ENCODE measurements at regions not wholly inside any gene's neighbourhood (a gene's known extent, or its start where the extent isn't known, plus 50 kb on each side); places are given as distances from the start of the nearest gene placed in this dataset.

DNA sequence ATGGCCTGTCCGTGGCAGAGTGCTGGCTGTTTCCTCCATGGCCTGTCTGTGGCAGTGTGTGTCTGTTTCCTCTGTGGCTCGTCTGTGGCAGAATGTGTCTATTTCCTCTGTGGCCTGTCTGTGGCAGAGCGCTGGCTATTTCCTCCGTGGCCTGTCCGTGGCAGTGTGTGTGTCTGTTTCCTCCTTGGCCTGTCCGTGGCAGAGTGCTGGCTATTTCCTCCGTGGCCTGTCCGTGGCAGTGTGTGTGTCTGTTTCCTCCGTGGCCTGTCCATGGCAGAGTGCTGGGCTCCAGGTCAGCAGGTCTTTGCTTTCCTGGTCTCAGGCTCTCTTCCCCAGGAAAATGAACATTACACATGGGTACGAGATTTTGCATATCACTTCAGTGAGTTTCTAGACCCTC, 138.4 kb upstream of the IPO9 start:
- TF ChIP-seq, protein P1, sequence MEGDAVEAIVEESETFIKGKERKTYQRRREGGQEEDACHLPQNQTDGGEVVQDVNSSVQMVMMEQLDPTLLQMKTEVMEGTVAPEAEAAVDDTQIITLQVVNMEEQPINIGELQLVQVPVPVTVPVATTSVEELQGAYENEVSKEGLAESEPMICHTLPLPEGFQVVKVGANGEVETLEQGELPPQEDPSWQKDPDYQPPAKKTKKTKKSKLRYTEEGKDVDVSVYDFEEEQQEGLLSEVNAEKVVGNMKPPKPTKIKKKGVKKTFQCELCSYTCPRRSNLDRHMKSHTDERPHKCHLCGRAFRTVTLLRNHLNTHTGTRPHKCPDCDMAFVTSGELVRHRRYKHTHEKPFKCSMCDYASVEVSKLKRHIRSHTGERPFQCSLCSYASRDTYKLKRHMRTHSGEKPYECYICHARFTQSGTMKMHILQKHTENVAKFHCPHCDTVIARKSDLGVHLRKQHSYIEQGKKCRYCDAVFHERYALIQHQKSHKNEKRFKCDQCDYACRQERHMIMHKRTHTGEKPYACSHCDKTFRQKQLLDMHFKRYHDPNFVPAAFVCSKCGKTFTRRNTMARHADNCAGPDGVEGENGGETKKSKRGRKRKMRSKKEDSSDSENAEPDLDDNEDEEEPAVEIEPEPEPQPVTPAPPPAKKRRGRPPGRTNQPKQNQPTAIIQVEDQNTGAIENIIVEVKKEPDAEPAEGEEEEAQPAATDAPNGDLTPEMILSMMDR (conservative IDR thresholded peaks at IDR 0.05; ENCODE audit: low read depth, low read length): no peak
- Histone ChIP-seq H2AFZ (ENCODE audit: low read depth) (no peak overlapping the region), H3K4me1 (ENCODE audit: low read depth, poor library complexity, severe bottlenecking) (peaks cover 19% of the 10 kb centered on the region), H3K36me3 (ENCODE audit: insufficient read depth) (no peaks in the 10 kb centered on the region), H3K27ac (no peak overlapping the region), H3K4me2 (no peak overlapping the region), H3K4me3 (IDR thresholded peaks at IDR 0.05; ENCODE audit: insufficient read depth, low read depth, low read length) (no peak overlapping the region), H4K20me1 (ENCODE audit: insufficient read depth) (no peaks in the 10 kb centered on the region), H3K9ac (no peak overlapping the region), H3K79me2 (ENCODE audit: insufficient read depth, low read depth) (no peaks in the 10 kb centered on the region), H3K27me3 (ENCODE audit: insufficient read depth, low read depth) (no peaks in the 10 kb centered on the region)

DNA sequence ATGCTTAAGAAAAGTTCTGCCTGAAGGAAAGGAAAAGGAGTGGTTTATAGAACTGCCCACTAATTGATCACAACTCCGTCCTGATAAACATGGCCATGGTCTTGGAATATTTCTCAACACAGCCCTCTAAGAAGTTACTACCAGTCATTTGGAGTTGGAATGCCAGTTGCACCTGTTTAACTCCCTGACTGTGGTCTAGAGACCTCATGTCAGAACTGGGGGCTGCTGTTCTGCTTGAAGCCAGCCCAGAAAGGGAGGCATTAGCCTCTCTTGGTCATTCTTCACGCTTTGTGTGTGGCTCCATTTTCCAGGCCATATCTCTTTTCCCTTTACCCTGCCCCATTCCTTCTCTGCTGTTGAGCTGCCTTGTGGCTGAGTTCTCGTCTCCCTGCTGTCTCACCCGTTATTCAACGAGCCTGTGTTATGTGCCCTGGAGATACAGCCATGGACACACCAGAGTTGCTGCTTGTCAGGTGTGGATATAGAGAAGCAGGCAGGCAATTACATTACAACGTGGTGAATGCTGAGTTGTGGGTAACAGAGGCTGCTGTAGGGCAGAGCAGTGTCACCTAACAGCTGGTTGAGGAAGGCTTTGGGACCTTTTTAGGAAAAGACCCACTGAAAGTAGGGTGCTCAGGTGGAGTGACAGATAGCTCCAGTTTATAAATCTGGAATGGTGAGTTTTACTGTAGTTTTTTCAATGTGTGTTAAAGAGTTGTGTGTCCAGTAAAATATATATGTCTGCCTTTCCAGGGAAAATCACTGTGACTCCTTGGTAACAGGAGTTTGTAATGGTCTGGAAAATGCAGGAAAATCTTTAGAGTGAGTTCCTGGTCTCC, 137.0 kb upstream of the IPO9 start:
- H3K36me3 ChIP-seq (ENCODE audit: insufficient read depth): no peaks in the 10 kb centered on the region
- no peak overlapping the region for H3K27ac ChIP-seq
- H3K27me3 ChIP-seq (ENCODE audit: insufficient read depth, low read depth): no peaks in the 10 kb centered on the region
- H3K4me1 ChIP-seq (ENCODE audit: low read depth, poor library complexity, severe bottlenecking): peaks cover 7% of the 10 kb centered on the region
- H3K4me2 ChIP-seq: no peak overlapping the region
- H3K79me2 ChIP-seq (ENCODE audit: insufficient read depth, low read depth): no peaks in the 10 kb centered on the region
- H3K9ac ChIP-seq: no peak overlapping the region
- TF ChIP-seq, protein P1 (conservative IDR thresholded peaks at IDR 0.05; ENCODE audit: low read depth, low read length): no peak
- no peak overlapping the region for H3K4me3 ChIP-seq (IDR thresholded peaks at IDR 0.05; ENCODE audit: insufficient read depth, low read depth, low read length)
- no peaks in the 10 kb centered on the region for H4K20me1 ChIP-seq (ENCODE audit: insufficient read depth)
- H2AFZ ChIP-seq (ENCODE audit: low read depth): no peak overlapping the region

DNA sequence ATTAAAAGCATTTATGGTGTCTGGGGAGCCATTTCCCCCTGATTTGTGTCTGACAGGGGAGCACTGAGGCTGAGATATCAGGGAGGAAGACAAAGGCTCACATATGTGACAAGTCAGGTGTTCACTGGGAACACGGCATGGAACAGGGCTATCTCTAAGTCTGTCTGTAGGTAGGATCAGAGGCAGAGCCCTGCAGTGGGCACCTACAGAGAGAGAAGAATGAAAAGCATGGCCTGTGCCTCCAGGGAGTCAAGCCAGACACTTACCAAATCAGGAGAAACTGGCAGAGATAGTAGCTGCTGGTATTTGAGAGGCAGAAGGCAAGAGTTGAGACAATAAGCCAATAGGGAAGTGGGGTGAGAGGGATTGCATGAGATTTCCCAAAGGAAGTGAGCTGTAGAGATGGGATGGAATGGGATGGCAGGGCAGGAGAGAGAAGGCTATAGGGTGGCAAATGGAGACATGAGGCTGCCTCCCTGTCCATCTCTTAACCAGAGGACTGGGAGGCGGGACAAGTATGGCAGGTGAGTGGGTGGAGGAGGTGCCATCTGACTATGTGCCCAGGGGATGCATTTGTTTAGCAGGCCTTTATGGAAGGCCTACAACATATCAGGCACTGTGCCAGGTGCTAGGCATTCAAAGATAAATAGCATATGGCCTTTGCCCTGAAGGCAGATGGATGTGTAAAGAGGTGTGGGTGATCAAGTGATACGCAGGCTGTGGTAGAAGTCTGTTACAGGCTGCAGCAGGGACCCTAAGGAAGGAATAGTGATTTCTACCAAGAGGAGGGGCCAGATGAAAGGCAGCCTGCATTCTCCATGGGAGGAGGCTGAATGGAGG, 136.2 kb upstream of the IPO9 start:
- H3K4me2 ChIP-seq: no peak overlapping the region
- no peak overlapping the region for H3K27ac ChIP-seq
- H3K36me3 ChIP-seq (ENCODE audit: insufficient read depth): no peaks in the 10 kb centered on the region
- TF ChIP-seq, protein P1 (conservative IDR thresholded peaks at IDR 0.05; ENCODE audit: low read depth, low read length): no peak
- no peak overlapping the region for H3K9ac ChIP-seq
- H2AFZ ChIP-seq (ENCODE audit: low read depth): no peak overlapping the region
- H3K4me1 ChIP-seq (ENCODE audit: low read depth, poor library complexity, severe bottlenecking): no peaks in the 10 kb centered on the region
- H3K27me3 ChIP-seq (ENCODE audit: insufficient read depth, low read depth): no peaks in the 10 kb centered on the region
- H3K79me2 ChIP-seq (ENCODE audit: insufficient read depth, low read depth): no peaks in the 10 kb centered on the region
- no peak overlapping the region for H3K4me3 ChIP-seq (IDR thresholded peaks at IDR 0.05; ENCODE audit: insufficient read depth, low read depth, low read length)
- H4K20me1 ChIP-seq (ENCODE audit: insufficient read depth): no peaks in the 10 kb centered on the region

GRCh38 chr1:201693890-201694607, 134.9 kb upstream of the IPO9 start:
- no peak overlapping the region for H3K4me3 ChIP-seq (IDR thresholded peaks at IDR 0.05; ENCODE audit: insufficient read depth, low read depth, low read length)
- no peaks in the 10 kb centered on the region for H3K79me2 ChIP-seq (ENCODE audit: insufficient read depth, low read depth)
- H4K20me1 ChIP-seq (ENCODE audit: insufficient read depth): no peaks in the 10 kb centered on the region
- no peaks in the 10 kb centered on the region for H3K27me3 ChIP-seq (ENCODE audit: insufficient read depth, low read depth)
- no peak overlapping the region for H3K27ac ChIP-seq
- H2AFZ ChIP-seq (ENCODE audit: low read depth): no peak overlapping the region
- no peaks in the 10 kb centered on the region for H3K36me3 ChIP-seq (ENCODE audit: insufficient read depth)
- no peaks in the 10 kb centered on the region for H3K4me1 ChIP-seq (ENCODE audit: low read depth, poor library complexity, severe bottlenecking)
- no peak overlapping the region for H3K4me2 ChIP-seq
- TF ChIP-seq, protein P1 (conservative IDR thresholded peaks at IDR 0.05; ENCODE audit: low read depth, low read length): no peak
- H3K9ac ChIP-seq: no peak overlapping the region
